Brain microvascular endothelial cell (primary cell): ENCODE measurements at regions not wholly inside any gene's neighbourhood (a gene's known extent, or its start where the extent isn't known, plus 50 kb on each side); places are given as distances from the start of the nearest gene placed in this dataset.
A peak's percentile ranks its signal among the peaks of the same experiment; 100 is the strongest.
"Not testable (repeated sequence)": the region's sequence is repeated elsewhere in the genome, so short reads cannot be mapped to it uniquely, and the experiment has no call there.

Experiments
- DNase-seq: peaks from one replicate; pipeline ENCODE4 v3.0.0-alpha.2; 2020
- H3K27ac ChIP-seq: fragments of 250-450 bp; sonication (Bioruptor Pico); 2 replicates; pipeline ENCODE4 v1.5.1; 2020; ENCODE audit warnings: mild to moderate bottlenecking, moderate library complexity
- H3K27me3 ChIP-seq: fragments of 250-450 bp; sonication (Bioruptor Pico); replicated peaks from 2 replicates; pipeline ENCODE4 v1.5.1; 2020; ENCODE audit warnings: mild to moderate bottlenecking
- H3K36me3 ChIP-seq: fragments of 250-450 bp; sonication (Bioruptor Pico); replicated peaks from 2 replicates; pipeline ENCODE4 v1.5.1; 2020; ENCODE audit warnings: mild to moderate bottlenecking
- H3K4me3 ChIP-seq: 2 replicates; pipeline ENCODE4 v1.5.1; 2011; ENCODE audit warnings: low read depth, mild to moderate bottlenecking, control low read depth, low read length, moderate library complexity
- in situ Hi-C: cut with HindIII; loops from 2 replicates; pipeline ENCODE4 v1.10.0; 2017; ENCODE audit warnings: low sequenced_read_pairs, low pct_ligation_motif_present
- TF ChIP-seq, protein P1 (sequence below): IDR thresholded peaks from 2 replicates; pipeline ENCODE4 v1.5.1; 2011; ENCODE audit warnings: low read depth, mild to moderate bottlenecking, moderate library complexity, low read length, control low read depth, inconsistent platforms; ENCODE audit errors: missing control alignments

DNA sequence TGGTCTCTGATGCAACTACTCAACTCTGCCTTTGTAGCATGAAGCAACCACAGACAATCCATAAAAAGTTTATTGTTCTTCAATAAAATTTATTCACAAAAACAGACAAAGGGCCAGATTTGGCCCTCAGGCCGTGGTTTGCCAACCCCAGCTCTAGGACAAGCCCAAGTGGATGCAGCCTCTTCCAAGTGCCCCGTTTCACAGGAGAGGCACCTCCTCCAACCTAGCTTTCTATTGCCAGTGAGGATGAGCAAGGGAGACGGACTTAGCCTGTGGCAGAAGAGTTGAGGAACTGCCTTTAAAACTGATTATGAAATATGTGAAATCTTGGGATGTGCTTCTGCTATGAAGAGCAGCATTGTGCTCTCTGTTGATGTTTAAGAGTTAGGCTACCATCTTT, 105.4 kb downstream of the PSMG1 start:
- TF ChIP-seq, protein P1, sequence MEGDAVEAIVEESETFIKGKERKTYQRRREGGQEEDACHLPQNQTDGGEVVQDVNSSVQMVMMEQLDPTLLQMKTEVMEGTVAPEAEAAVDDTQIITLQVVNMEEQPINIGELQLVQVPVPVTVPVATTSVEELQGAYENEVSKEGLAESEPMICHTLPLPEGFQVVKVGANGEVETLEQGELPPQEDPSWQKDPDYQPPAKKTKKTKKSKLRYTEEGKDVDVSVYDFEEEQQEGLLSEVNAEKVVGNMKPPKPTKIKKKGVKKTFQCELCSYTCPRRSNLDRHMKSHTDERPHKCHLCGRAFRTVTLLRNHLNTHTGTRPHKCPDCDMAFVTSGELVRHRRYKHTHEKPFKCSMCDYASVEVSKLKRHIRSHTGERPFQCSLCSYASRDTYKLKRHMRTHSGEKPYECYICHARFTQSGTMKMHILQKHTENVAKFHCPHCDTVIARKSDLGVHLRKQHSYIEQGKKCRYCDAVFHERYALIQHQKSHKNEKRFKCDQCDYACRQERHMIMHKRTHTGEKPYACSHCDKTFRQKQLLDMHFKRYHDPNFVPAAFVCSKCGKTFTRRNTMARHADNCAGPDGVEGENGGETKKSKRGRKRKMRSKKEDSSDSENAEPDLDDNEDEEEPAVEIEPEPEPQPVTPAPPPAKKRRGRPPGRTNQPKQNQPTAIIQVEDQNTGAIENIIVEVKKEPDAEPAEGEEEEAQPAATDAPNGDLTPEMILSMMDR = no peak
- DNase-seq = no peak
- in situ Hi-C loops = no loop called here
- Histone ChIP-seq H3K27me3 (no peaks in the 10 kb centered on the region), H3K36me3 (no peaks in the 10 kb centered on the region), H3K4me3 (no peak overlapping the region), H3K27ac (no peak overlapping the region)

DNA sequence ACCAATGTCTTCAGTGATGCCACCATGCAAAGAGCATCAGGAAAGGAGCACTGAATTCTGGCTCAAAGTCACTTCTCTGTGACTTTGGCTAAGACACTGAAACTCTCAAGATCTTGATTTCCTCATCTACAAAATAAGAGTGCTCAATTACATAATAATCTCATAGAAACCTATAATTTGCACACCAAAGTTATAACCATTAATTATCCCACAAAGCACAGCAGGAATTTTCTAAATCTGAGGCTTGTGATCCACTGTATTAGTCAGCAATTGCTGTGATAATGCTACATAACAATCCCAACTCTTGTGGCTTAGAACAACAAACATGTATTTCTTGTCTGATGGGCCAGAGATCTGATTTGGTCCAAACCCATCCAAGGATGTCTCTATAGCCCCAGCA, 108.7 kb downstream of the PSMG1 start:
- in situ Hi-C loops = no loop called here
- no peaks in the 10 kb centered on the region for H3K27me3 ChIP-seq
- TF ChIP-seq, protein P1 = no peak
- H3K4me3 ChIP-seq = no peak overlapping the region
- no peaks in the 10 kb centered on the region for H3K36me3 ChIP-seq
- no peak overlapping the region for H3K27ac ChIP-seq
- no peak for DNase-seq

DNA sequence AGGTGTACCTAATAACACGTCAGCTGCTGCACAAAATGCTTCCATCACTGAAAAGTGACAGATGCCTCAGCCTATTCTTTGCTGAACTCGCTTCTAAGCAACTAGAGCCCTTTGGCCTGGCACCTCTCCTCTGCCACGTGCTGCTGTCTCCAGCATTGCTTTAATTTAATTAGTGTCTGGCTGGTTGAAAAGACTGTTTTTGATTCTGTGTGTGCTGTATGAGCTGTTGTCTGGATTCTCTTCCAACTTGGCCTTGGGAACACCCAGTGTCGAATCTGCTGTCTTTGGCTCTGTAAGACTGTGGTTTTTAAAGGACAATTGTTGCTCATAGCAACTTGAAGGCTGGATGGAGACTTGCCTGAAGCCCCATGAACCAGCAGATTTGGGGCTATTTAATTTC, 109.5 kb downstream of the PSMG1 start:
- DNase-seq = no peak
- no peak overlapping the region for H3K4me3 ChIP-seq
- no peaks in the 10 kb centered on the region for H3K27me3 ChIP-seq
- in situ Hi-C loops = no loop called here
- TF ChIP-seq, protein P1 = no peak
- H3K36me3 ChIP-seq = no peaks in the 10 kb centered on the region
- H3K27ac ChIP-seq = no peak overlapping the region

DNA sequence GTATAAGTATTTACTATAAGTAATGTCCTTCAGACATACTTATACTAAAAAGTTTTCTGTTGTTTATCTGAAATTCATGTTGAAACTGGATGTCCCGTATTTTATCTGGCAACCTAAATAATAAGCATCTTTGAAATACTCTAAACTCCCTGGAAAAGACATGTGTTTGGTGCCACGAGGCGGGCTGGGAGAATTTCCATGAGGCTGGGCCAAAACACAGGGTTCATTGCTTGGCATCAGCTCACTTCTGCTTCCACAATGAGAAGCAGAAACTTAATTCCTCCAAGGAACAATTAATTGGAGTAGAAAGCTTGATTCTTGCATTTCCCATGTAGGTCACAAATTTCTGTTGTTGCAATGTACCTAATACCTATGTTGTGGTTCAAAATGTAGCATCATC, 110.2 kb downstream of the PSMG1 start:
- no peaks in the 10 kb centered on the region for H3K27me3 ChIP-seq
- in situ Hi-C loops = no loop called here
- H3K4me3 ChIP-seq = no peak overlapping the region
- H3K27ac ChIP-seq = no peak overlapping the region
- no peaks in the 10 kb centered on the region for H3K36me3 ChIP-seq
- TF ChIP-seq, protein P1 = no peak
- DNase-seq = no peak

DNA sequence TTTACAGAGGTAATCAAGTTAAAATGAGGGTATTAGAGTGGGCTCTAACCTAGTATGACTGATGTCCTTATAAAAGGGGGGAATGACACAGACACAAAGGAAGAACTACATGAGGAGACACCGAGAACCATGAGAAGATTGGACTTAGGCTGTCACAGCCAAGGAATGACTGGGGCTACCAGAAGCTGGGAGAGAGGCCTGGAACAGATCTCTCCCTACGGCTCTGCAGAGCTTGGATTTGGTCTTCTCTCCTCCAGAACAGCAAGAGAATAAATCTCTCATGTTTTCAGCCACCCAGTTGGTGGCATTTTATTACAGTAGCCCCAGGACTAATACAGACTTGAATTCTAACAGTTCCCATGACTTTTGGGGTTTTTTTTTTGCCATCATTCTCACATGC, 110.8 kb downstream of the PSMG1 start:
- TF ChIP-seq, protein P1 = no peak
- no peak overlapping the region for H3K4me3 ChIP-seq
- no peaks in the 10 kb centered on the region for H3K27me3 ChIP-seq
- in situ Hi-C loops = no loop called here
- no peak for DNase-seq
- no peaks in the 10 kb centered on the region for H3K36me3 ChIP-seq
- no peak overlapping the region for H3K27ac ChIP-seq

DNA sequence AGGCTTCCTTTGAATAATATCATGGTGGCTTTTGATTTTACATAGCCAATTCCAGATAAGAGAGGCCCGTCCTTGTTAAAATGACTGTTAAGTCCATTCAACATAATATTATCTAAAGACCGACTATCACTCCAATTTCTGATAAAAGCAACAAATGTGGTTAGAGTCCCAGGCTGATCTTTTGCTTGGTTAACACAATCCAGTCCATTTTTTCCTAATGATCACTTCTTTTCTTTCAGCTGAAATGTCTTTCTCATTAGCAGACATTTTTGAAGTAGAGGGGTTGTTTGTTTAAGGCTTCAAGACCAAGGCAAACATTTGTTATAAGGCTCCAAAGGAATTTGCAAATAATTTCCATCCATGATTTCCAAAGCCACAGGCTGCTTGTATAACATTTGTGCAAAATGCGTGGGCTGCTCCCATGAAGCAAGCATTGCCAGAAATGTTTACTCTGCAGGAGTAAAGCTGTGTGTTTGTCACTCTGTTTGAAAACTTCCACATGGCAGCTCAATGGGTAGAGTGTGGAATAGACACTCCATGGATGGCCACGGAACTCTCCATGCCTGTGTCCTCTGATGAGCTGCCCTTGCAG, 111.5 kb downstream of the PSMG1 start:
- no peak overlapping the region for H3K4me3 ChIP-seq
- peak; percentile 29 for DNase-seq
- in situ Hi-C loops = no loop called here
- H3K27me3 ChIP-seq = no peaks in the 10 kb centered on the region
- no peak overlapping the region for H3K27ac ChIP-seq
- H3K36me3 ChIP-seq = no peaks in the 10 kb centered on the region
- TF ChIP-seq, protein P1 = no peak

DNA sequence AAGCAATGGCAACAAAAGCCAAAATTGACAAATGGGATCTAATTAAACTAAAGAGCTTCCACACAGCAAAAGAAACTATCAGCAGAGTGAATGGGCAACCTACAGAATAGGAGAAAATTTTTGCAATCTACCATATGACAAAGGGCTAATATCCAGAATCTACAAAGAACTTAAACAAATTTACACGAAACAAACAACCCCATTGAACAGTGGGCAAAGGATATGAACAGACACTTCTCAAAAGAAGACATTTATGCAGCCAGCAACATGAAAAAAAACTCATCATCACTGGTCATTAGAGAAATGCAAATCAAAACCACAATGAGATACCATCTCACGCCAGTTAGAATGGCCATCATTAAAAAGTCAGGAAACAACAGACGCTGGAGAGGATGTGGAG, 113.4 kb downstream of the PSMG1 start:
- H3K27ac ChIP-seq, H3K36me3 ChIP-seq, H3K4me3 ChIP-seq, in situ Hi-C loops, H3K27me3 ChIP-seq, DNase-seq: not testable (repeated sequence)
